GM12878 (cell line): ENCODE measurements at regions not wholly inside any gene's neighbourhood (a gene's known extent, or its start where the extent isn't known, plus 50 kb on each side); places are given as distances from the start of the nearest gene placed in this dataset.

ENCODE experiments used
- ATAC-seq: fragments of 200-7000 bp; cut with Tn5 transposase; 3 replicates; pipeline ENCODE4 v1.9.1; 2020; ENCODE audit warnings: mild to moderate bottlenecking, moderate library complexity
- BruUV-seq: library from RNA; stranded (reverse); fragments of 400-500 nt; replicated peaks from 2 replicates; lab custom pipeline; 2021; lab: Mats Ljungman, UMichigan
- CTCF ChIA-PET: fragments of 300-600 bp; sonication (Branson Sonifier 250); formaldehyde crosslinking; extraction: SDS; loops from one replicate; lab custom pipeline; 2021; ENCODE audit warnings: inconsistent platforms; lab: Yijun Ruan, JAX
- POLR2A ChIA-PET: fragments of 350-600 bp; formaldehyde crosslinking; extraction: SDS; loops from one replicate; lab custom pipeline; 2021; ENCODE audit warnings: inconsistent platforms; lab: Charles Lee
- RAD21 ChIA-PET: fragments of 300-600 bp; sonication (Branson Sonifier 250); formaldehyde crosslinking; loops from one replicate; lab custom pipeline; 2023; ENCODE audit warnings: antibody characterized with exemption; ENCODE audit not compliant: unreplicated experiment; lab: Charles Lee
- SMC1A ChIA-PET: fragments of 300-600 bp; sonication (Branson Sonifier 250); formaldehyde crosslinking; loops from one replicate; lab custom pipeline; 2023; ENCODE audit not compliant: unreplicated experiment, uncharacterized antibody; lab: Charles Lee
- DNase-seq: peaks from one replicate; pipeline ENCODE4 v3.0.0-alpha.2; 2011; ENCODE audit warnings: low read depth, low spot score
- FAIRE-seq: peaks from 3 replicates; lab custom pipeline; 2011; peaks lifted over from hg19 to GRCh38; lab: Jason Lieb, UNC
- H2AFZ ChIP-seq: 2 replicates; pipeline ENCODE4 v1.6.0; 2011; ENCODE audit warnings: low read depth, low read length, control low read depth; ENCODE audit not compliant: control insufficient read depth
- H3K27ac ChIP-seq: 2 replicates; pipeline ENCODE4 v1.5.1; 2011; ENCODE audit warnings: control low read depth; ENCODE audit not compliant: control insufficient read depth, insufficient read depth
- H3K27me3 ChIP-seq, 2 experiments: replicated peaks in 1 of 2; 2 replicates each; pipeline versions ENCODE4 v1.6.0 to v1.6.1; 2011; ENCODE audit warnings: low read length in 1 of 2; ENCODE audit not compliant: control insufficient read depth in 2 of 2, insufficient read depth in 2 of 2
- H3K36me3 ChIP-seq, 2 experiments: 2 replicates each; pipeline ENCODE4 v1.5.1; 2011; ENCODE audit warnings: low read length in 1 of 2; ENCODE audit not compliant: control insufficient read depth in 2 of 2, insufficient read depth in 2 of 2
- H3K4me1 ChIP-seq: 2 replicates; pipeline ENCODE4 v1.6.1; 2011; ENCODE audit warnings: mild to moderate bottlenecking, low read length, moderate library complexity, mixed read lengths; ENCODE audit not compliant: control insufficient read depth, insufficient read depth
- H3K4me2 ChIP-seq: 2 replicates; pipeline ENCODE4 v1.6.0; 2011; ENCODE audit warnings: control low read depth; ENCODE audit not compliant: control insufficient read depth, insufficient read depth
- H3K4me3 ChIP-seq: fragments of 200-600 bp; sonication (generic); 2 replicates; pipeline ENCODE4 v1.5.1; 2016
- H3K79me2 ChIP-seq: 2 replicates; pipeline ENCODE4 v1.6.0; 2011; ENCODE audit warnings: low read length; ENCODE audit not compliant: control insufficient read depth, insufficient read depth
- H3K9ac ChIP-seq: 2 replicates; pipeline ENCODE4 v1.8.0; 2011; ENCODE audit warnings: low read length, control low read depth, mixed read lengths; ENCODE audit not compliant: control insufficient read depth, insufficient read depth
- H3K9me3 ChIP-seq: replicated peaks from 3 replicates; pipeline ENCODE4 v1.5.1; 2011; ENCODE audit warnings: mild to moderate bottlenecking, low read length; ENCODE audit not compliant: control insufficient read depth, insufficient read depth
- H4K20me1 ChIP-seq: 2 replicates; pipeline ENCODE4 v1.6.0; 2011; ENCODE audit not compliant: control insufficient read depth, insufficient read depth
- BCL11A ChIP-seq: IDR thresholded peaks from 2 replicates; pipeline ENCODE4 v1.6.1; 2011; ENCODE audit warnings: low read depth, low read length
- BHLHE40 ChIP-seq, 2 experiments: fragments of 450-650 bp in 1 of 2; IDR thresholded peaks; 2 replicates each; pipeline ENCODE4 v1.6.1; 2011 to 2017; ENCODE audit warnings: low read depth in 2 of 2, borderline replicate concordance in 1 of 2, improper control_type of control experiment in 1 of 2, low read length in 1 of 2, mild to moderate bottlenecking in 1 of 2
- CREM ChIP-seq: IDR thresholded peaks from 2 replicates; pipeline ENCODE4 v1.6.1; 2014; ENCODE audit warnings: antibody characterized with exemption, low read depth
- IKZF2 ChIP-seq, 2 experiments: fragments of 450-650 bp; IDR thresholded peaks; 2 replicates each; pipeline ENCODE4 v1.6.1; 2017; ENCODE audit warnings: mild to moderate bottlenecking in 2 of 2, moderate library complexity in 2 of 2
- IRF4 ChIP-seq: IDR thresholded peaks from 2 replicates; pipeline ENCODE4 v1.6.1; 2011; ENCODE audit warnings: low read depth, low read length
- LARP7 ChIP-seq: fragments of 450-650 bp; IDR thresholded peaks from 2 replicates; pipeline ENCODE4 v1.6.1; 2017; ENCODE audit warnings: mild to moderate bottlenecking
- NFXL1 ChIP-seq: fragments of 450-650 bp; IDR thresholded peaks from 2 replicates; pipeline ENCODE4 v1.6.1; 2017; ENCODE audit warnings: antibody characterized with exemption, mild to moderate bottlenecking, borderline replicate concordance
- NFYA ChIP-seq: IDR thresholded peaks from 2 replicates; pipeline ENCODE4 v1.6.1; 2011; ENCODE audit warnings: low read depth, mild to moderate bottlenecking, low read length, improper control_type of control experiment, borderline replicate concordance
- NKRF ChIP-seq: fragments of 450-650 bp; conservative IDR thresholded peaks from 2 replicates; pipeline ENCODE4 v1.6.1; 2017; ENCODE audit warnings: mild to moderate bottlenecking, moderate library complexity
- NRF1 ChIP-seq: conservative IDR thresholded peaks from 2 replicates; pipeline ENCODE4 v1.6.1; 2011; ENCODE audit warnings: mild to moderate bottlenecking, low read depth, low read length, improper control_type of control experiment
- PAX5 ChIP-seq: IDR thresholded peaks from 2 replicates; pipeline ENCODE4 v1.6.1; 2011; ENCODE audit warnings: low read depth, low read length, borderline replicate concordance
- REST ChIP-seq: IDR thresholded peaks from 2 replicates; pipeline ENCODE4 v1.6.1; 2012; ENCODE audit warnings: mild to moderate bottlenecking, low read depth, low read length
- SIX5 ChIP-seq: IDR thresholded peaks from 2 replicates; pipeline ENCODE4 v1.6.1; 2011; ENCODE audit warnings: mild to moderate bottlenecking, low read depth, low read length, moderate library complexity; ENCODE audit not compliant: severe bottlenecking
- SMARCA5 ChIP-seq: fragments of 450-650 bp; IDR thresholded peaks from 2 replicates; pipeline ENCODE4 v1.6.1; 2017; ENCODE audit warnings: mild to moderate bottlenecking
- USF2 ChIP-seq: IDR thresholded peaks from 2 replicates; pipeline ENCODE4 v1.6.1; 2011; ENCODE audit warnings: low read depth, low read length, improper control_type of control experiment, borderline replicate concordance
- ZSCAN29 ChIP-seq: fragments of 450-650 bp; IDR thresholded peaks from 2 replicates; pipeline ENCODE4 v1.6.1; 2017; ENCODE audit warnings: mild to moderate bottlenecking, moderate library complexity
- WGBS: methylation state at CpG from one replicate; pipeline ENCODE4 v1.1.6; 2016; ENCODE audit warnings: low lambda C conversion rate; ENCODE audit not compliant: insufficient replicate concordance, insufficient coverage; ENCODE audit errors: missing lambda C conversion rate; 5-methylcytosine and 5-hydroxymethylcytosine counted together
- in situ Hi-C: fragments of 300-500 bp; cut with MboI; formaldehyde crosslinking; loops from 9 replicates; pipeline ENCODE4 v1.14.3; 2018; ENCODE audit warnings: mixed read lengths
- intact Hi-C: fragments of 100-400 bp; cut with micrococcal nuclease; formaldehyde crosslinking; loops from one replicate; pipeline ENCODE4 v1.14.2; 2022; ENCODE audit not compliant: unreplicated experiment

- intact Hi-C loops = no loop called here
- no peak for ATAC-seq
- Histone ChIP-seq H3K9me3 (no peaks in the 10 kb centered on the region), H3K4me3 (no peak overlapping the region), H3K27ac (no peak overlapping the region), H3K4me2 (no peak overlapping the region), H3K4me1 (no peaks in the 10 kb centered on the region), H3K9ac (no peak overlapping the region), H3K36me3 (no peaks in the 10 kb centered on the region), H3K79me2 (no peaks in the 10 kb centered on the region), H2AFZ (no peak overlapping the region), H4K20me1 (no peaks in the 10 kb centered on the region)
- CTCF ChIA-PET = no interaction called here
- in situ Hi-C loops = no loop called here
- SMC1A ChIA-PET = no interaction called here
- POLR2A ChIA-PET = no interaction called here
- RAD21 ChIA-PET = no interaction called here
- FAIRE-seq = no peak
- 0% methylated on average over 1 of the region's 1 CpG for WGBS
- DNase-seq = no peak
- BruUV-seq = no TSS peak
- TF ChIP-seq SMARCA5 (no peak), NFYA (no peak), LARP7 (no peak), ZSCAN29 (no peak), IKZF2 (IDR thresholded peaks at IDR 0.05) (no peak), BHLHE40 (IDR thresholded peaks at IDR 0.05; ENCODE audit: borderline replicate concordance in 1 of 2, low read depth in 2 of 2, low read length in 1 of 2) (no peak), NRF1 (no peak), NKRF (no peak), BCL11A (no peak), CREM (no peak), SIX5 (no peak), NFXL1 (no peak), IRF4 (no peak), USF2 (no peak), PAX5 (no peak), REST (no peak)
- TF ChIP-seq, all 136 proteins: peak for 0
- no peaks in the 10 kb centered on the region for H3K27me3 ChIP-seq
These were observed 670.5 kb upstream of the KLF4 start for GRCh38 chr9:108160039-108160438.
